Liver (tissue), 8 donors: ENCODE measurements at regions not wholly inside any gene's neighbourhood (a gene's known extent, or its start where the extent isn't known, plus 50 kb on each side); places are given as distances from the start of the nearest gene placed in this dataset.

Experiments used
- DNase-seq: peaks from one replicate; pipeline ENCODE4 v3.0.0-alpha.2; 2017; ENCODE audit warnings: low spot score
- H3K27ac ChIP-seq, 2 donors: one replicate each; pipeline ENCODE4 v1.7.0; 2013; ENCODE audit warnings: inconsistent platforms in 2 of 2, low read length in 2 of 2, control low read depth in 1 of 2, low read depth in 1 of 2, mild to moderate bottlenecking in 1 of 2
- H3K27me3 ChIP-seq, 4 donors: one replicate each; pipeline versions ENCODE4 v1.6.1 to v1.7.0; 2013; ENCODE audit warnings: low read length in 3 of 4, inconsistent platforms in 1 of 4, mild to moderate bottlenecking in 1 of 4, moderate library complexity in 1 of 4; ENCODE audit not compliant: control insufficient read depth in 4 of 4, insufficient read depth in 4 of 4
- H3K36me3 ChIP-seq, 4 donors: one replicate each; pipeline versions ENCODE4 v1.6.1 to v1.7.0; 2013; ENCODE audit warnings: low read length in 3 of 4, mild to moderate bottlenecking in 3 of 4, low read depth in 1 of 4, moderate library complexity in 1 of 4; ENCODE audit not compliant: control insufficient read depth in 4 of 4, insufficient read depth in 3 of 4
- H3K4me1 ChIP-seq, 4 donors: one replicate each; pipeline versions ENCODE4 v1.6.1 to v1.7.0; 2013; ENCODE audit warnings: low read length in 3 of 4, mild to moderate bottlenecking in 3 of 4, moderate library complexity in 1 of 4; ENCODE audit not compliant: control insufficient read depth in 4 of 4, insufficient read depth in 4 of 4
- H3K4me3 ChIP-seq, 3 donors: one replicate each; pipeline versions ENCODE4 v1.6.1 to v1.7.0; 2013; ENCODE audit warnings: low read length in 3 of 3, control low read depth in 1 of 3, low read depth in 1 of 3, mild to moderate bottlenecking in 1 of 3
- H3K9ac ChIP-seq, 2 donors: one replicate each; pipeline ENCODE4 v1.7.0; 2013; ENCODE audit warnings: low read length in 2 of 2, mild to moderate bottlenecking in 2 of 2, moderate library complexity in 2 of 2, control low read depth in 1 of 2, low read depth in 1 of 2
- H3K9me3 ChIP-seq, 4 donors: one replicate each; pipeline versions ENCODE4 v1.6.1 to v1.7.0; 2013; ENCODE audit warnings: low read length in 3 of 4; ENCODE audit not compliant: control insufficient read depth in 4 of 4
- ATF3 ChIP-seq: IDR thresholded peaks from 2 replicates; pipeline ENCODE4 v1.6.1; 2016; ENCODE audit warnings: antibody characterized with exemption
- CTCF ChIP-seq: fragments of 150-350 bp; IDR thresholded peaks from 2 replicates; pipeline ENCODE4 v1.5.1; 2017; ENCODE audit warnings: improper control_type of control experiment, low read depth, low read length; ENCODE audit not compliant: missing input control
- EGR1 ChIP-seq, 2 donors: IDR thresholded peaks; 2 replicates each; pipeline ENCODE4 v1.6.1; 2016 to 2018; ENCODE audit warnings: antibody characterized with exemption in 2 of 2, low read depth in 2 of 2
- FOXA1 ChIP-seq: IDR thresholded peaks from 2 replicates; pipeline ENCODE4 v1.6.1; 2016; ENCODE audit warnings: antibody characterized with exemption
- FOXA2 ChIP-seq: IDR thresholded peaks from 2 replicates; pipeline ENCODE4 v1.6.1; 2016; ENCODE audit warnings: antibody characterized with exemption
- GABPA ChIP-seq, 2 donors: IDR thresholded peaks in 1 of 2; conservative IDR thresholded peaks in 1 of 2; 2 replicates each; pipeline ENCODE4 v1.6.1; 2016; ENCODE audit warnings: antibody characterized with exemption in 2 of 2, mild to moderate bottlenecking in 1 of 2, moderate library complexity in 1 of 2
- HNF4A ChIP-seq, 2 donors: conservative IDR thresholded peaks; 2 replicates each; pipeline ENCODE4 v1.6.1; 2016; ENCODE audit warnings: antibody characterized with exemption in 2 of 2, mild to moderate bottlenecking in 2 of 2
- HNF4G ChIP-seq: IDR thresholded peaks from 2 replicates; pipeline ENCODE4 v1.6.1; 2016; ENCODE audit warnings: antibody characterized with exemption
- JUND ChIP-seq, 2 donors: IDR thresholded peaks; 2 replicates each; pipeline ENCODE4 v1.6.1; 2016; ENCODE audit warnings: antibody characterized with exemption in 2 of 2
- MAX ChIP-seq: IDR thresholded peaks from 2 replicates; pipeline ENCODE4 v1.6.1; 2016; ENCODE audit warnings: antibody characterized with exemption
- NR2F2 ChIP-seq: IDR thresholded peaks from 2 replicates; pipeline ENCODE4 v1.6.1; 2016; ENCODE audit warnings: antibody characterized with exemption
- RAD21 ChIP-seq, 2 donors: IDR thresholded peaks; 2 replicates each; pipeline ENCODE4 v1.6.1; 2016; ENCODE audit warnings: antibody characterized with exemption in 2 of 2, mild to moderate bottlenecking in 2 of 2
- REST ChIP-seq: IDR thresholded peaks from 2 replicates; pipeline ENCODE4 v1.6.1; 2016; ENCODE audit warnings: antibody characterized with exemption, mild to moderate bottlenecking
- SP1 ChIP-seq: IDR thresholded peaks from 2 replicates; pipeline ENCODE4 v1.6.1; 2018; ENCODE audit warnings: antibody characterized with exemption, mild to moderate bottlenecking
- TAF1 ChIP-seq: conservative IDR thresholded peaks from 2 replicates; pipeline ENCODE4 v1.6.1; 2016; ENCODE audit warnings: antibody characterized with exemption, mild to moderate bottlenecking
- YY1 ChIP-seq: IDR thresholded peaks from 2 replicates; pipeline ENCODE4 v1.6.1; 2016; ENCODE audit warnings: antibody characterized with exemption, mild to moderate bottlenecking
- ZBTB33 ChIP-seq: IDR thresholded peaks from 2 replicates; pipeline ENCODE4 v1.6.1; 2016; ENCODE audit warnings: antibody characterized with exemption
- WGBS: extraction: QIAGEN DNeasy Blood & Tissue Kit; methylation state at CpG from one replicate; pipeline ENCODE4 v1.1.7; 2013; 5-methylcytosine and 5-hydroxymethylcytosine counted together
- donor health status: healthy.
- donor health status: healthy.
- donor health status: healthy.
- donor health status: healthy.
- donor health status: healthy.

GRCh38 chr4:100130964-100131363, 59.3 kb downstream of the DDIT4L start:
- Histone ChIP-seq H3K27me3 (no peaks in the 10 kb centered on the region), H3K9me3 (no peaks in the 10 kb centered on the region), H3K4me3 (no peak overlapping the region), H3K9ac (no peak overlapping the region), H3K4me1 (no peaks in the 10 kb centered on the region), H3K27ac (no peak overlapping the region), H3K36me3 (no peaks in the 10 kb centered on the region)
- 59% methylated on average over 1 of the region's 1 CpG for WGBS
- no peak for DNase-seq
- no peak for TF ChIP-seq REST
- no peak for TF ChIP-seq FOXA2
- TF ChIP-seq SP1, result no peak
- no peak for TF ChIP-seq TAF1
- TF ChIP-seq MAX, result no peak
- no peak for TF ChIP-seq RAD21 (IDR thresholded peaks at IDR 0.05)
- TF ChIP-seq HNF4A (conservative IDR thresholded peaks at IDR 0.05), result no peak
- TF ChIP-seq JUND (IDR thresholded peaks at IDR 0.05), result no peak
- no peak for TF ChIP-seq ZBTB33
- TF ChIP-seq NR2F2, result no peak
- TF ChIP-seq EGR1 (IDR thresholded peaks at IDR 0.05; ENCODE audit: low read depth in 2 of 2), result no peak
- TF ChIP-seq ATF3, result no peak
- TF ChIP-seq HNF4G, result no peak
- no peak for TF ChIP-seq YY1
- no peak for TF ChIP-seq FOXA1
- no peak for TF ChIP-seq CTCF

GRCh38 chr4:100130491-100130890, 59.8 kb downstream of the DDIT4L start:
- Histone ChIP-seq H3K9me3 (no peaks in the 10 kb centered on the region), H3K9ac (no peak overlapping the region), H3K4me3 (no peak overlapping the region), H3K4me1 (no peaks in the 10 kb centered on the region), H3K36me3 (no peaks in the 10 kb centered on the region), H3K27me3 (no peaks in the 10 kb centered on the region), H3K27ac (no peak overlapping the region)
- WGBS, result 81% methylated on average over 4 of the region's 4 CpGs
- no peak for DNase-seq
- TF ChIP-seq FOXA1, result no peak
- TF ChIP-seq TAF1, result no peak
- no peak for TF ChIP-seq YY1
- TF ChIP-seq NR2F2, result no peak
- TF ChIP-seq HNF4G, result no peak
- no peak for TF ChIP-seq ZBTB33
- TF ChIP-seq ATF3, result no peak
- TF ChIP-seq GABPA (IDR thresholded peaks at IDR 0.05 in 1 of 2, conservative IDR thresholded peaks at IDR 0.05 in 1 of 2), result no peak
- TF ChIP-seq SP1, result no peak
- TF ChIP-seq REST, result no peak
- TF ChIP-seq HNF4A (conservative IDR thresholded peaks at IDR 0.05), result no peak
- TF ChIP-seq JUND (IDR thresholded peaks at IDR 0.05), result no peak
- TF ChIP-seq MAX, result no peak
- TF ChIP-seq EGR1 (IDR thresholded peaks at IDR 0.05; ENCODE audit: low read depth in 2 of 2), result no peak
